Trophoblast cell (in vitro differentiated cells and primary cell): ENCODE measurements at regions not wholly inside any gene's neighbourhood (a gene's known extent, or its start where the extent isn't known, plus 50 kb on each side); places are given as distances from the start of the nearest gene placed in this dataset.

Experiments
- DNase-seq, 2 donors: peaks; one replicate each; pipeline ENCODE4 v3.0.0-alpha.2; 2016
- H2AFZ ChIP-seq: 2 replicates; pipeline ENCODE4 v1.6.1; 2013; ENCODE audit warnings: low read length, moderate library complexity, mild to moderate bottlenecking; ENCODE audit not compliant: insufficient read depth, poor library complexity
- H2AK5ac ChIP-seq: 2 replicates; pipeline ENCODE4 v1.6.1; 2013; ENCODE audit warnings: mild to moderate bottlenecking, low read length
- H2BK120ac ChIP-seq: 2 replicates; pipeline ENCODE4 v1.6.1; 2013; ENCODE audit warnings: low read length, mild to moderate bottlenecking, moderate library complexity; ENCODE audit not compliant: insufficient read depth, poor library complexity
- H2BK12ac ChIP-seq: 2 replicates; pipeline ENCODE4 v1.6.1; 2013; ENCODE audit warnings: mild to moderate bottlenecking, low read length, moderate library complexity
- H2BK5ac ChIP-seq: 2 replicates; pipeline ENCODE4 v1.6.1; 2013; ENCODE audit warnings: low read length, low read depth, moderate library complexity, mild to moderate bottlenecking; ENCODE audit not compliant: poor library complexity
- H3K14ac ChIP-seq: 2 replicates; pipeline ENCODE4 v1.6.1; 2013; ENCODE audit warnings: mild to moderate bottlenecking, low read length
- H3K18ac ChIP-seq: 2 replicates; pipeline ENCODE4 v1.6.1; 2013; ENCODE audit warnings: mild to moderate bottlenecking, low read length
- H3K23ac ChIP-seq: 2 replicates; pipeline ENCODE4 v1.6.1; 2013; ENCODE audit warnings: low read length
- H3K27ac ChIP-seq: 2 replicates; pipeline ENCODE4 v1.5.1; 2013; ENCODE audit warnings: low read depth, mild to moderate bottlenecking, inconsistent platforms, low read length, moderate library complexity
- H3K27me3 ChIP-seq: 2 replicates; pipeline ENCODE4 v1.6.1; 2013; ENCODE audit warnings: inconsistent platforms, mild to moderate bottlenecking, low read length, moderate library complexity; ENCODE audit not compliant: insufficient read depth
- H3K36me3 ChIP-seq, 2 experiments: 1 replicate in 1 of 2; 2 replicates in 1 of 2; pipeline ENCODE4 v1.6.1; 2013; ENCODE audit warnings: low read length in 2 of 2, mild to moderate bottlenecking in 2 of 2, moderate library complexity in 1 of 2; ENCODE audit not compliant: insufficient read depth in 2 of 2, control insufficient read depth in 1 of 2
- H3K4ac ChIP-seq: 2 replicates; pipeline ENCODE4 v1.6.1; 2013; ENCODE audit warnings: low read depth, mild to moderate bottlenecking, low read length, moderate library complexity
- H3K4me1 ChIP-seq, 2 experiments: 1 replicate in 1 of 2; 2 replicates in 1 of 2; pipeline ENCODE4 v1.6.1; 2013; ENCODE audit warnings: low read length in 2 of 2, mild to moderate bottlenecking in 2 of 2, moderate library complexity in 1 of 2; ENCODE audit not compliant: insufficient read depth in 2 of 2, control insufficient read depth in 1 of 2
- H3K4me2 ChIP-seq: 2 replicates; pipeline ENCODE4 v1.6.1; 2013; ENCODE audit warnings: inconsistent platforms, mild to moderate bottlenecking, low read length, moderate library complexity
- H3K4me3 ChIP-seq: 2 replicates; pipeline ENCODE4 v1.5.1; 2013; ENCODE audit warnings: mild to moderate bottlenecking, low read depth, low read length, inconsistent platforms
- H3K79me1 ChIP-seq: one replicate; pipeline ENCODE4 v1.6.1; 2013; ENCODE audit warnings: low read length
- H3K79me2 ChIP-seq: 2 replicates; pipeline ENCODE4 v1.6.1; 2013; ENCODE audit warnings: low read length, mild to moderate bottlenecking; ENCODE audit not compliant: control insufficient read depth, insufficient read depth, poor library complexity
- H3K9ac ChIP-seq: 2 replicates; pipeline ENCODE4 v1.6.1; 2013; ENCODE audit warnings: mild to moderate bottlenecking, low read length
- H3K9me3 ChIP-seq: 2 replicates; pipeline ENCODE4 v1.6.1; 2013; ENCODE audit warnings: low read depth, mild to moderate bottlenecking, control low read depth, inconsistent platforms, low read length; ENCODE audit not compliant: insufficient read depth
- H4K12ac ChIP-seq: 2 replicates; pipeline ENCODE4 v1.6.1; 2013; ENCODE audit warnings: low read depth, mild to moderate bottlenecking, low read length, moderate library complexity
- H4K8ac ChIP-seq: 2 replicates; pipeline ENCODE4 v1.6.1; 2013; ENCODE audit warnings: low read depth, mild to moderate bottlenecking, low read length, moderate library complexity
- H4K91ac ChIP-seq: one replicate; pipeline ENCODE4 v1.6.1; 2013; ENCODE audit warnings: low read depth, mild to moderate bottlenecking, low read length, moderate library complexity
- WGBS: extraction: QIAGEN DNeasy Blood & Tissue Kit; methylation state at CpG from one replicate; pipeline ENCODE4 v1.1.7; 2013; ENCODE audit warnings: missing lambda C conversion rate; ENCODE audit not compliant: insufficient read length, insufficient coverage; ENCODE audit errors: extremely low coverage; 5-methylcytosine and 5-hydroxymethylcytosine counted together

GRCh38 chr12:46480724-46481123 is 108.2 kb upstream of the SLC38A2 start:
- Histone ChIP-seq H3K18ac (no peak overlapping the region), H3K79me1 (peaks cover 2% of the 10 kb centered on the region), H3K79me2 (no peaks in the 10 kb centered on the region), H3K9ac (no peak overlapping the region), H3K27ac (no peak overlapping the region), H3K4me1 (peaks cover 0 to 2% of the 10 kb centered on the region in 2 experiments), H3K36me3 (no peaks in the 10 kb centered on the region), H4K12ac (no peak overlapping the region), H3K4me2 (no peak overlapping the region), H4K8ac (no peak overlapping the region), H2AK5ac (no peak overlapping the region), H3K4ac (no peak overlapping the region), H3K23ac (no peak overlapping the region), H2BK12ac (no peak overlapping the region), H4K91ac (no peak overlapping the region), H3K27me3 (no peaks in the 10 kb centered on the region), H2AFZ (no peak overlapping the region), H3K9me3 (no peaks in the 10 kb centered on the region), H3K14ac (no peak overlapping the region), H3K4me3 (no peak overlapping the region), H2BK5ac (no peak overlapping the region), H2BK120ac (no peak overlapping the region)
- no peak for DNase-seq
- no CpG with 5 or more reads among the region's 1 CpG for WGBS

DNA sequence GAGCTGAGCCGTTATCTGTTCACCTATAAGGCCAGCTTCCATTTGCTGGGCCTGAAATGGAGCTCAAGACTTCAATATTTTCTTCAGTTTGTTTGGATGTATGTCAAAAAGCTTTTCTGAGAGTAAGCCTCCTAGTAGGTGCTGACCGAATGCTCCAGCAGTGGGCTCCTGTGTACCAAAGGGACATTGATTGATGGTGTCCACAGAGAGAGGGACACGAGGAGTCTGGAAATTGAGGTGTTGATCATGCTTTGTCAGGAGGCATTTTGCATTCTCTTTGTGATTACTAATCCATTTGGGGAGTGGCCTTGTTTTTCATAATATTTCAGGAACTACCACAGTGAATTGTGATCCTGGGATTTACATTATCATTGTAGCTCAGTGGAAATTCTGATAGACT is 107.7 kb upstream of the SLC38A2 start:
- H3K4me1 ChIP-seq: peaks cover 0 to 2% of the 10 kb centered on the region in 2 experiments
- no peaks in the 10 kb centered on the region for H3K9me3 ChIP-seq
- H3K14ac ChIP-seq: no peak overlapping the region
- no peak overlapping the region for H3K27ac ChIP-seq
- WGBS: no CpG with 5 or more reads among the region's 3 CpGs
- no peaks in the 10 kb centered on the region for H3K79me2 ChIP-seq
- H3K4me3 ChIP-seq: no peak overlapping the region
- no peak overlapping the region for H4K8ac ChIP-seq
- no peak overlapping the region for H4K12ac ChIP-seq
- H3K9ac ChIP-seq: no peak overlapping the region
- no peak overlapping the region for H3K4me2 ChIP-seq
- no peak overlapping the region for H3K18ac ChIP-seq
- H3K27me3 ChIP-seq: no peaks in the 10 kb centered on the region
- no peak overlapping the region for H3K4ac ChIP-seq
- no peak overlapping the region for H2AK5ac ChIP-seq
- no peak for DNase-seq
- no peak overlapping the region for H2BK120ac ChIP-seq
- H3K36me3 ChIP-seq: no peaks in the 10 kb centered on the region
- H2AFZ ChIP-seq: no peak overlapping the region
- H2BK12ac ChIP-seq: no peak overlapping the region
- no peak overlapping the region for H3K23ac ChIP-seq
- no peak overlapping the region for H2BK5ac ChIP-seq
- no peak overlapping the region for H4K91ac ChIP-seq
- peaks cover 2% of the 10 kb centered on the region for H3K79me1 ChIP-seq

DNA sequence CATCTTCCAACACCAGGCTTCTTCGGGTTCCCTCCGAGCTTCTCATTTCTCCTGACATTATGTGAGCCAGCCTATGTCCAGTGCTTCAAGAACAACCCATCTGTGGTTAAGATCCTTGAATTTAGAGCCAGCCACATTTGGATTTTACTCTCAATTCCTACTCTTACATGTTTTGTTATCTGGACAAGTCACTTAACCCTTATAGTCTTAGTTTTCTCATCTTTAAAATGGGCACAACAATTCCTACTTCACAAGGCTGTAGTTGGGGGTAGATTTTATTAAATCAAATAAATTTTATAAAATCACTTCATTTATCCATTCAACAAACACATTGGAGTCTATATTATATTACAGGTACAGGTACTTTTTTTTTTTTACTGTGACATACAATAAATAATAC is 105.5 kb upstream of the SLC38A2 start:
- Histone ChIP-seq H3K23ac (no peak overlapping the region), H4K12ac (no peak overlapping the region), H2BK12ac (peak overlapping the region; percentile 72), H3K9me3 (no peaks in the 10 kb centered on the region), H4K91ac (peak overlapping the region; percentile 43), H3K18ac (no peak overlapping the region), H2BK5ac (no peak overlapping the region), H2BK120ac (no peak overlapping the region), H3K9ac (no peak overlapping the region), H3K27me3 (no peaks in the 10 kb centered on the region), H2AFZ (no peak overlapping the region), H3K4ac (no peak overlapping the region), H3K4me3 (no peak overlapping the region), H3K79me1 (peaks cover 7% of the 10 kb centered on the region), H2AK5ac (no peak overlapping the region), H3K4me1 (peaks cover 5 to 6% of the 10 kb centered on the region in 2 experiments), H3K27ac (no peak overlapping the region), H3K79me2 (no peaks in the 10 kb centered on the region), H3K4me2 (no peak overlapping the region), H4K8ac (no peak overlapping the region), H3K36me3 (no peaks in the 10 kb centered on the region), H3K14ac (no peak overlapping the region)
- no peak for DNase-seq
- WGBS: no CpG with 5 or more reads among the region's 2 CpGs

DNA sequence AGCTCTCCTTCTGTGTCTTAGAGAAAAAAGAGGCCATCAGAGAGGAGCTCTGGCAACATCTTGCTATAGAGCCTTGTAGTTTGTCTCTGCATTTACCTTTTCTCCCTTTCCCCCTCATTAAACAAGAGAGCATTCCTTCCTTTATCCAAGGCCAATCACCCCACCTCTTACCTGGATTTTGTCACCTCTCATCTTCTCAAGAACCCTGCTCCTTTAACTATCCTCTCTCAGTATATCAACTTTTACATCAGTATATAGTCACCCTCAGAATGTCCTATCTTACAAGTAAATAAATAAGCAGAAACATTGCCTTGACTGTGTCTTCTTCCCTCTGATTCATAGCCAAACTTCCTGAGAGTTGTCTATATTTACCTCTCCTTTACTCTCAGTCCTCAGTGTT is 105.0 kb upstream of the SLC38A2 start:
- Histone ChIP-seq H3K79me1 (peaks cover 7% of the 10 kb centered on the region), H3K14ac (no peak overlapping the region), H2BK5ac (no peak overlapping the region), H3K4ac (no peak overlapping the region), H3K79me2 (no peaks in the 10 kb centered on the region), H3K27ac (no peak overlapping the region), H3K4me1 (peaks cover 5 to 6% of the 10 kb centered on the region in 2 experiments), H2AK5ac (no peak overlapping the region), H3K27me3 (no peaks in the 10 kb centered on the region), H3K9me3 (no peaks in the 10 kb centered on the region), H4K12ac (no peak overlapping the region), H3K4me3 (no peak overlapping the region), H4K8ac (no peak overlapping the region), H3K36me3 (no peaks in the 10 kb centered on the region), H3K23ac (no peak overlapping the region), H2BK12ac (no peak overlapping the region), H3K4me2 (no peak overlapping the region), H2AFZ (no peak overlapping the region), H4K91ac (no peak overlapping the region), H3K18ac (no peak overlapping the region), H3K9ac (no peak overlapping the region), H2BK120ac (no peak overlapping the region)
- DNase-seq: no peak
